Left lung (tissue), 4 donors: ENCODE measurements at regions not wholly inside any gene's neighbourhood (a gene's known extent, or its start where the extent isn't known, plus 50 kb on each side); places are given as distances from the start of the nearest gene placed in this dataset.

Experiments used
- ATAC-seq: fragments of 200-7000 bp; cut with Tn5 transposase; one replicate; pipeline ENCODE4 v1.9.1; 2020; ENCODE audit warnings: moderate library complexity
- DNase-seq, 4 donors: peaks; one replicate each; pipeline ENCODE4 v3.0.0-alpha.2; 2013 to 2020
- H3K27ac ChIP-seq, 2 donors: fragments of 200-600 bp; sonication (generic) in 1 of 2; one replicate each; pipeline versions ENCODE4 v1.5.0 to v1.8.0; 2020 to 2021
- H3K27me3 ChIP-seq, 2 donors: fragments of 200-600 bp; sonication (generic) in 1 of 2; one replicate each; pipeline versions ENCODE4 v1.5.0 to v1.8.0; 2020 to 2021
- H3K36me3 ChIP-seq, 2 donors: fragments of 200-600 bp; sonication (generic) in 1 of 2; one replicate each; pipeline versions ENCODE4 v1.5.0 to v1.8.0; 2020 to 2021
- H3K4me1 ChIP-seq, 2 donors: fragments of 200-600 bp; one replicate each; pipeline ENCODE4 v1.8.0; 2021
- H3K4me3 ChIP-seq, 2 donors: fragments of 200-600 bp; sonication (generic) in 1 of 2; one replicate each; pipeline versions ENCODE4 v1.5.0 to v1.8.0; 2020 to 2021; ENCODE audit warnings: mild to moderate bottlenecking in 1 of 2
- H3K9me3 ChIP-seq, 2 donors: fragments of 200-600 bp; sonication (generic) in 1 of 2; one replicate each; pipeline versions ENCODE4 v1.5.0 to v1.8.0; 2020 to 2021
- CTCF ChIP-seq, 2 donors: fragments of 200-600 bp; sonication (generic) in 1 of 2; IDR thresholded peaks; one replicate each; pipeline versions ENCODE4 v1.5.0 to v1.8.0; 2021; ENCODE audit warnings: antibody characterized with exemption in 2 of 2
- intact Hi-C, 2 donors: fragments of 100-400 bp; cut with DNase I; formaldehyde crosslinking; loops; one replicate each; pipeline versions ENCODE4 v1.11.2 to v1.14.2; 2022
- donor health status: DM: no; HTN: yes; CAD: no.
- donor health status: DM: no; HTN: no; CAD: no.

GRCh38 chr3:132966374-132966773 is 71.8 kb upstream of the TMEM108 start:
- intact Hi-C loops: no loop called here
- DNase-seq: no peak
- H3K4me3 ChIP-seq: no peak overlapping the region
- TF ChIP-seq CTCF (IDR thresholded peaks at IDR 0.05): no peak
- no peaks in the 10 kb centered on the region for H3K9me3 ChIP-seq
- no peaks in the 10 kb centered on the region for H3K36me3 ChIP-seq
- no peak overlapping the region for H3K27ac ChIP-seq
- H3K4me1 ChIP-seq: no peaks in the 10 kb centered on the region
- no peak for ATAC-seq
- H3K27me3 ChIP-seq: no peaks in the 10 kb centered on the region

GRCh38 chr3:132964266-132964665 is 73.9 kb upstream of the TMEM108 start:
- peaks cover 0 to 2% of the 10 kb centered on the region in 2 donors for H3K9me3 ChIP-seq
- H3K27ac ChIP-seq: no peak overlapping the region
- DNase-seq: no peak
- H3K4me1 ChIP-seq: no peaks in the 10 kb centered on the region
- H3K36me3 ChIP-seq: no peaks in the 10 kb centered on the region
- no peak overlapping the region for H3K4me3 ChIP-seq
- no peak for TF ChIP-seq CTCF (IDR thresholded peaks at IDR 0.05)
- H3K27me3 ChIP-seq: no peaks in the 10 kb centered on the region
- intact Hi-C loops: no loop called here
- ATAC-seq: no peak

- no peak for TF ChIP-seq CTCF (IDR thresholded peaks at IDR 0.05)
- no peak for DNase-seq
- H3K4me3 ChIP-seq: no peak overlapping the region
- no peaks in the 10 kb centered on the region for H3K36me3 ChIP-seq
- H3K4me1 ChIP-seq: no peaks in the 10 kb centered on the region
- ATAC-seq: no peak
- peaks cover 0 to 2% of the 10 kb centered on the region in 2 donors for H3K9me3 ChIP-seq
- intact Hi-C loops: no loop called here
- no peaks in the 10 kb centered on the region for H3K27me3 ChIP-seq
- no peak overlapping the region for H3K27ac ChIP-seq
These were observed 74.4 kb upstream of the TMEM108 start for GRCh38 chr3:132963786-132964185.

- Histone ChIP-seq H3K4me3 (no peak overlapping the region), H3K36me3 (no peaks in the 10 kb centered on the region), H3K4me1 (no peaks in the 10 kb centered on the region)
These were observed 76.2 kb upstream of the TMEM108 start for GRCh38 chr3:132961991-132962390.

GRCh38 chr3:132953683-132954082 is 84.5 kb upstream of the TMEM108 start:
- TF ChIP-seq CTCF (IDR thresholded peaks at IDR 0.05): no peak

More at GRCh38 chr3:132961991-132962390, 76.2 kb upstream of the TMEM108 start:
- ATAC-seq (no peak), DNase-seq (no peak)
- Histone ChIP-seq H3K27ac (no peak overlapping the region), H3K9me3 (peaks cover 0 to 2% of the 10 kb centered on the region in 2 donors), H3K27me3 (no peaks in the 10 kb centered on the region)
- intact Hi-C loops: no loop called here
- TF ChIP-seq CTCF (IDR thresholded peaks at IDR 0.05): no peak

More at GRCh38 chr3:132953683-132954082, 84.5 kb upstream of the TMEM108 start:
- intact Hi-C loops: no loop called here
- no peak for ATAC-seq
- no peaks in the 10 kb centered on the region for H3K4me1 ChIP-seq
- no peaks in the 10 kb centered on the region for H3K27me3 ChIP-seq
- H3K36me3 ChIP-seq: no peaks in the 10 kb centered on the region
- no peak overlapping the region for H3K27ac ChIP-seq
- H3K9me3 ChIP-seq: peaks cover 0 to 5% of the 10 kb centered on the region in 2 donors
- DNase-seq: no peak
- H3K4me3 ChIP-seq: no peak overlapping the region
